ENCODE measurements at regions not wholly inside any gene's neighbourhood (a gene's known extent, or its start where the extent isn't known, plus 50 kb on each side); places are given as distances from the start of the nearest gene placed in this dataset.

DNA sequence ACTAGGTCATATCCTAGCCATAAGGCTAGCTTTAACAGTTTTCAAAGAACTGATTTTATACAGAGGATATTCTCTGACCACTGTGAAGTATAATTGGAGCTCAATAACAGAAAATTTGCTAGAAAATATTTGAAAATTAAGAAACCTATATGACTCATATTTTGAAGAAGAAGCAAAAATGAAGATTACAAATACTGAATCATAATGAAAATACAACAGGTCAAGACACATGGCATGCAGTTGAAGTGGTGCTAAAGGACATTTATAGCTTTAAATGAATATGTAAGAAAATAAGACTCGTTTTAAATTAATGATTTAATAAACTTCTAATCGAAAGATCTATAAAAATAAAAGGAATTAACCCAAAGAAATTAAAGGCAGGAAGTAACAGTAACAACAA is 1234.6 kb downstream of the SLC16A7 start:
- 92% methylated on average over 2 of the region's 2 CpGs; no CpG with 5 or more reads in 1 of the 2 experiments for WGBS, 2 experiments (ENCODE audit: extremely low coverage in 1 of 2, insufficient coverage in 1 of 2, insufficient read length in 1 of 2, insufficient replicate concordance in 2 of 2, low coverage in 1 of 2, low lambda C conversion rate in 2 of 2, missing lambda C conversion rate in 1 of 2)
- Histone ChIP-seq H3K4ac (replicated peaks; ENCODE audit: insufficient read length, low read depth, low read length) (no peak overlapping the region), H3K23ac (ENCODE audit: insufficient read length) (no peak overlapping the region), H3K79me2 (ENCODE audit: control insufficient read depth in 1 of 2, insufficient read depth in 2 of 2, low read length in 2 of 2) (no peaks in the 10 kb centered on the region), H3K4me2 (ENCODE audit: insufficient read depth in 1 of 2, low read depth in 2 of 2, low read length in 2 of 2) (no peak overlapping the region), H3K23me2 (ENCODE audit: low read depth, low read length) (no peaks in the 10 kb centered on the region), H4K5ac (ENCODE audit: insufficient read length, low read depth, low read length) (no peak overlapping the region), H3K4me3 (ENCODE audit: extremely low read depth in 1 of 4, insufficient read depth in 2 of 4, low read depth in 3 of 4, low read length in 4 of 4) (no peak overlapping the region), H2BK120ac (replicated peaks; ENCODE audit: low read depth, low read length) (no peak overlapping the region), H2BK12ac (ENCODE audit: low read depth, low read length) (no peak overlapping the region), H2BK20ac (ENCODE audit: low read length) (no peak overlapping the region), H3K56ac (replicated peaks; ENCODE audit: insufficient read length, low read depth, low read length) (no peak overlapping the region), H3K4me1 (replicated peaks in 1 of 4; ENCODE audit: control insufficient read depth in 3 of 4, insufficient read depth in 4 of 4, low read length in 3 of 4) (peaks cover 0 to 3% (median 0%) of the 10 kb centered on the region in 4 experiments; a peak in 2 of 7 replicates), H3K79me1 (ENCODE audit: low read depth, low read length) (no peaks in the 10 kb centered on the region), H3K9ac (replicated peaks in 1 of 4; ENCODE audit: extremely low read depth in 1 of 4, low read depth in 3 of 4, low read length in 3 of 4) (no peak overlapping the region), H3K27ac (ENCODE audit: low read depth, low read length) (no peak overlapping the region), H2AK5ac (ENCODE audit: low read depth, low read length) (no peak overlapping the region), H2BK15ac (ENCODE audit: low read length) (no peak overlapping the region), H3K14ac (ENCODE audit: insufficient read length) (no peak overlapping the region), H3K9me3 (ENCODE audit: insufficient read depth in 2 of 2, low read depth in 1 of 2, low read length in 1 of 2) (no peaks in the 10 kb centered on the region), H3K36me3 (ENCODE audit: control insufficient read depth in 2 of 4, insufficient read depth in 4 of 4, low read length in 3 of 4) (no peaks in the 10 kb centered on the region), H4K91ac (replicated peaks; ENCODE audit: insufficient read length, low read length) (no peak overlapping the region), H3K18ac (ENCODE audit: extremely low read depth, low read length) (no peak overlapping the region), H4K8ac (ENCODE audit: extremely low read depth, insufficient read depth, low read length) (no peak overlapping the region), H2AFZ (ENCODE audit: low read length) (no peak overlapping the region), H4K20me1 (replicated peaks in 1 of 2; ENCODE audit: control insufficient read depth in 1 of 2, insufficient read depth in 2 of 2, low read length in 2 of 2) (no peaks in the 10 kb centered on the region), H3K27me3 (replicated peaks in 1 of 4; ENCODE audit: control insufficient read depth in 3 of 4, extremely low read depth in 1 of 4, insufficient read depth in 3 of 4, low read length in 3 of 4) (no peaks in the 10 kb centered on the region), H2BK5ac (ENCODE audit: low read depth, low read length) (no peak overlapping the region)
- DNase-seq (ENCODE audit: low read depth in 1 of 2, low spot score in 2 of 2) = no peak
- POLR2A ChIA-PET (ENCODE audit: partially characterized antibody) = no interaction called here
- no peak for FAIRE-seq
- CTCF ChIA-PET (ENCODE audit: partially characterized antibody) = no interaction called here
- no peak for TF ChIP-seq POLR2AphosphoS5 (IDR thresholded peaks at IDR 0.05; ENCODE audit: low read depth, low read length)
- TF ChIP-seq CTBP2 (IDR thresholded peaks at IDR 0.05; ENCODE audit: borderline replicate concordance, insufficient read depth, insufficient read length, low read length) = no peak
- no peak for TF ChIP-seq SUZ12 (IDR thresholded peaks at IDR 0.05; ENCODE audit: low read length)
- no peak for TF ChIP-seq POU5F1 (IDR thresholded peaks at IDR 0.05; ENCODE audit: low read depth, low read length)
- TF ChIP-seq PHF8 (conservative IDR thresholded peaks at IDR 0.05; ENCODE audit: low read depth, low read length) = no peak
- TF ChIP-seq KDM1A (IDR thresholded peaks at IDR 0.05; ENCODE audit: borderline replicate concordance, low read length) = no peak
- TF ChIP-seq CHD1 (IDR thresholded peaks at IDR 0.05; ENCODE audit: low read depth, low read length) = no peak
- no peak for TF ChIP-seq SP4 (IDR thresholded peaks at IDR 0.05; ENCODE audit: low read length)
- TF ChIP-seq TBP (IDR thresholded peaks at IDR 0.05; ENCODE audit: low read depth, low read length) = no peak
